H9 (cell line): ENCODE measurements at regions not wholly inside any gene's neighbourhood (a gene's known extent, or its start where the extent isn't known, plus 50 kb on each side); places are given as distances from the start of the nearest gene placed in this dataset.

ENCODE experiments used
- DNase-seq: peaks from one replicate; pipeline ENCODE4 v3.0.0-alpha.2; 2017
- H2AFZ ChIP-seq: one replicate; pipeline ENCODE4 v1.6.1; 2013; ENCODE audit warnings: mild to moderate bottlenecking, low read length, control low read depth, moderate library complexity
- H2AK5ac ChIP-seq: 2 replicates; pipeline ENCODE4 v1.6.1; 2013; ENCODE audit warnings: low read length, control low read depth, mixed read lengths; ENCODE audit not compliant: insufficient read length
- H2BK120ac ChIP-seq: one replicate; pipeline ENCODE4 v1.6.1; 2013; ENCODE audit warnings: low read depth, mild to moderate bottlenecking, low read length, control low read depth, inconsistent platforms; ENCODE audit not compliant: poor library complexity, severe bottlenecking
- H2BK12ac ChIP-seq: 2 replicates; pipeline ENCODE4 v1.6.1; 2013; ENCODE audit warnings: low read length, control low read depth, mixed read lengths, low read depth; ENCODE audit not compliant: insufficient read length
- H2BK15ac ChIP-seq: 2 replicates; pipeline ENCODE4 v1.6.1; 2013; ENCODE audit warnings: low read depth, low read length, control low read depth
- H2BK20ac ChIP-seq: one replicate; pipeline ENCODE4 v1.6.1; 2013; ENCODE audit warnings: low read depth, mild to moderate bottlenecking, low read length, control low read depth, inconsistent platforms; ENCODE audit not compliant: poor library complexity, severe bottlenecking
- H2BK5ac ChIP-seq: 2 replicates; pipeline ENCODE4 v1.6.1; 2013; ENCODE audit warnings: low read length, control low read depth, mixed read lengths; ENCODE audit not compliant: insufficient read length
- H3K14ac ChIP-seq: 2 replicates; pipeline ENCODE4 v1.6.1; 2013; ENCODE audit warnings: low read length, control low read depth; ENCODE audit not compliant: insufficient read depth
- H3K18ac ChIP-seq: 2 replicates; pipeline ENCODE4 v1.6.1; 2013; ENCODE audit warnings: low read depth, mild to moderate bottlenecking, mixed read lengths, low read length, control low read depth; ENCODE audit not compliant: insufficient read length
- H3K23ac ChIP-seq: 2 replicates; pipeline ENCODE4 v1.6.1; 2013; ENCODE audit warnings: low read length, control low read depth, mixed read lengths, low read depth; ENCODE audit not compliant: insufficient read length
- H3K23me2 ChIP-seq: 2 replicates; pipeline ENCODE4 v1.6.1; 2013; ENCODE audit warnings: low read depth, mild to moderate bottlenecking, mixed read lengths, low read length, control low read depth; ENCODE audit not compliant: insufficient read length, poor library complexity, severe bottlenecking
- H3K27ac ChIP-seq: 2 replicates; pipeline ENCODE4 v1.5.1; 2013; ENCODE audit warnings: low read length, control low read depth, mixed read lengths, low read depth; ENCODE audit not compliant: insufficient read length
- H3K27me3 ChIP-seq: 2 replicates; pipeline ENCODE4 v1.6.1; 2013; ENCODE audit warnings: low read length, control low read depth, inconsistent platforms; ENCODE audit not compliant: insufficient read depth
- H3K4ac ChIP-seq: 2 replicates; pipeline ENCODE4 v1.6.1; 2013; ENCODE audit warnings: low read depth, mild to moderate bottlenecking, control low read depth, inconsistent platforms, low read length, moderate library complexity
- H3K4me1 ChIP-seq: 2 replicates; pipeline ENCODE4 v1.6.1; 2013; ENCODE audit warnings: low read length, control low read depth, inconsistent platforms; ENCODE audit not compliant: insufficient read depth
- H3K4me2 ChIP-seq: 2 replicates; pipeline ENCODE4 v1.6.1; 2013; ENCODE audit warnings: low read length, control low read depth, mixed read lengths; ENCODE audit not compliant: insufficient read length, insufficient read depth
- H3K56ac ChIP-seq: 2 replicates; pipeline ENCODE4 v1.6.1; 2013; ENCODE audit warnings: low read depth, mild to moderate bottlenecking, mixed read lengths, low read length, control low read depth; ENCODE audit not compliant: insufficient read length
- H3K79me1 ChIP-seq: 2 replicates; pipeline ENCODE4 v1.6.1; 2013; ENCODE audit warnings: low read depth, mild to moderate bottlenecking, moderate library complexity, low read length, control low read depth, inconsistent platforms; ENCODE audit not compliant: insufficient read depth, poor library complexity, severe bottlenecking
- H3K79me2 ChIP-seq: 2 replicates; pipeline ENCODE4 v1.6.1; 2013; ENCODE audit warnings: low read length, control low read depth, inconsistent platforms; ENCODE audit not compliant: insufficient read depth
- H3K9ac ChIP-seq: 2 replicates; pipeline ENCODE4 v1.6.1; 2013; ENCODE audit warnings: low read length, control low read depth, mixed read lengths; ENCODE audit not compliant: insufficient read length; ENCODE audit errors: extremely low read depth
- H3K9me3 ChIP-seq: one replicate; pipeline ENCODE4 v1.6.1; 2013; ENCODE audit warnings: low read depth, low read length, inconsistent platforms; ENCODE audit not compliant: control insufficient read depth
- H3T11ph ChIP-seq: one replicate; pipeline ENCODE4 v1.6.1; 2013; ENCODE audit warnings: mild to moderate bottlenecking, low read length, control low read depth, inconsistent platforms
- H4K20me1 ChIP-seq: one replicate; pipeline ENCODE4 v1.6.1; 2013; ENCODE audit not compliant: control insufficient read depth, insufficient read length, insufficient read depth
- H4K5ac ChIP-seq: 2 replicates; pipeline ENCODE4 v1.6.1; 2013; ENCODE audit warnings: low read depth, mild to moderate bottlenecking, mixed read lengths, low read length, control low read depth; ENCODE audit not compliant: insufficient read length
- H4K8ac ChIP-seq: replicated peaks from 2 replicates; pipeline ENCODE4 v1.6.1; 2013; ENCODE audit warnings: low read length, control low read depth, mixed read lengths, low read depth; ENCODE audit not compliant: insufficient read length
- H4K91ac ChIP-seq: 2 replicates; pipeline ENCODE4 v1.6.1; 2013; ENCODE audit warnings: low read depth, mild to moderate bottlenecking, moderate library complexity, mixed read lengths, low read length, control low read depth; ENCODE audit not compliant: insufficient read length
- H3K27ac Mint-ChIP-seq, 3 experiments: 2 replicates in 2 of 3; 3 replicates in 1 of 3; pipeline ENCODE4 v1.8.0; 2020 to 2021; ENCODE audit warnings: mixed read lengths in 3 of 3, mild to moderate bottlenecking in 1 of 3, moderate library complexity in 1 of 3
- H3K27me3 Mint-ChIP-seq: 2 replicates; pipeline ENCODE4 v1.8.0; 2021; ENCODE audit warnings: low read depth, mild to moderate bottlenecking, moderate library complexity, mixed read lengths
- H3K36me3 Mint-ChIP-seq, 3 experiments: 2 replicates in 2 of 3; 3 replicates in 1 of 3; pipeline ENCODE4 v1.8.0; 2020 to 2021; ENCODE audit warnings: low read depth in 3 of 3, mixed read lengths in 3 of 3; ENCODE audit not compliant: insufficient read depth in 1 of 3
- H3K4me1 Mint-ChIP-seq, 2 experiments: 2 replicates each; pipeline ENCODE4 v1.8.0; 2020; ENCODE audit warnings: mixed read lengths in 2 of 2
- H3K4me3 Mint-ChIP-seq, 2 experiments: 2 replicates in 1 of 2; 3 replicates in 1 of 2; pipeline ENCODE4 v1.8.0; 2020 to 2021; ENCODE audit warnings: mild to moderate bottlenecking in 2 of 2, mixed read lengths in 2 of 2, moderate library complexity in 1 of 2
- H3K9me3 Mint-ChIP-seq, 2 experiments: 2 replicates in 1 of 2; 3 replicates in 1 of 2; pipeline ENCODE4 v1.8.0; 2020; ENCODE audit warnings: mild to moderate bottlenecking in 2 of 2, mixed read lengths in 2 of 2, moderate library complexity in 1 of 2
- WGBS: extraction: QIAGEN DNeasy Blood & Tissue Kit; methylation state at CpG from one replicate; pipeline ENCODE4 v1.1.7; 2013; ENCODE audit warnings: missing lambda C conversion rate, low lambda C conversion rate, mixed read lengths; ENCODE audit not compliant: insufficient read length; ENCODE audit errors: extremely low coverage; 5-methylcytosine and 5-hydroxymethylcytosine counted together
- TF ChIP-seq, protein P1 (sequence below): fragments of 200-600 bp; sonication (generic); conservative IDR thresholded peaks from 3 replicates; pipeline ENCODE4 v1.8.0; 2021; ENCODE audit warnings: antibody characterized with exemption, mild to moderate bottlenecking

DNA sequence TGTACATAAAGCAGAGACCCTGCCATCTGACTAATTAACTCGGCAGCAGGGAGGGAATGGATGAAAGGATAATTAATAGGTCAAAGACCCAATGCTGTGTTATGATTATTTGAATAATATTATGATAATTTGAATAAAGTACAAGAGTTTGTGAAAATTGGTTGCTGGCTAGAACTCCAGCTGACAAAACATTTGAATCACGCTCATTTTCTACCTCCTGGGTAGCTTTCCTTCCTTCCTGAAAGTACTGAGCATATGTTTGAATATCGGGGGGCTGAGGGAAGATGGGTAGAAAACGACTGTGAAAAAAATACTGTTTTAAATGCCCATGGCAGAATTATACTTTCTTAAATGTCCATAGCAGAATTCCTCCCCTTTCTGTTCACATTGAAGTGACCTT, 243.6 kb upstream of the RBMS1 start:
- no peaks in the 10 kb centered on the region for H3K27me3 ChIP-seq
- no peak overlapping the region for H2AFZ ChIP-seq
- DNase-seq = no peak
- no peak overlapping the region for H3K14ac ChIP-seq
- no peak overlapping the region for H2BK5ac ChIP-seq
- no peak overlapping the region for H4K8ac ChIP-seq
- no peak overlapping the region for H2BK120ac ChIP-seq
- H3K23ac ChIP-seq = no peak overlapping the region
- H4K91ac ChIP-seq = no peak overlapping the region
- Mint-ChIP-seq H3K27ac (no peak overlapping the region; a peak in 1 of 7 replicates), H3K36me3 (peaks cover 0 to 14% (median 6%) of the 10 kb centered on the region in 3 experiments; a peak in 4 of 7 replicates), H3K4me3 (no peak overlapping the region), H3K27me3 (no peaks in the 10 kb centered on the region), H3K4me1 (peaks cover 16 to 20% of the 10 kb centered on the region in 2 experiments), H3K9me3 (no peaks in the 10 kb centered on the region)
- no peaks in the 10 kb centered on the region for H3K79me1 ChIP-seq
- H3K9ac ChIP-seq = no peak overlapping the region
- no peak overlapping the region for H2BK12ac ChIP-seq
- H4K20me1 ChIP-seq = no peaks in the 10 kb centered on the region
- no peak overlapping the region for H4K5ac ChIP-seq
- no peak overlapping the region for H3K18ac ChIP-seq
- no peaks in the 10 kb centered on the region for H3K79me2 ChIP-seq
- TF ChIP-seq, protein P1, sequence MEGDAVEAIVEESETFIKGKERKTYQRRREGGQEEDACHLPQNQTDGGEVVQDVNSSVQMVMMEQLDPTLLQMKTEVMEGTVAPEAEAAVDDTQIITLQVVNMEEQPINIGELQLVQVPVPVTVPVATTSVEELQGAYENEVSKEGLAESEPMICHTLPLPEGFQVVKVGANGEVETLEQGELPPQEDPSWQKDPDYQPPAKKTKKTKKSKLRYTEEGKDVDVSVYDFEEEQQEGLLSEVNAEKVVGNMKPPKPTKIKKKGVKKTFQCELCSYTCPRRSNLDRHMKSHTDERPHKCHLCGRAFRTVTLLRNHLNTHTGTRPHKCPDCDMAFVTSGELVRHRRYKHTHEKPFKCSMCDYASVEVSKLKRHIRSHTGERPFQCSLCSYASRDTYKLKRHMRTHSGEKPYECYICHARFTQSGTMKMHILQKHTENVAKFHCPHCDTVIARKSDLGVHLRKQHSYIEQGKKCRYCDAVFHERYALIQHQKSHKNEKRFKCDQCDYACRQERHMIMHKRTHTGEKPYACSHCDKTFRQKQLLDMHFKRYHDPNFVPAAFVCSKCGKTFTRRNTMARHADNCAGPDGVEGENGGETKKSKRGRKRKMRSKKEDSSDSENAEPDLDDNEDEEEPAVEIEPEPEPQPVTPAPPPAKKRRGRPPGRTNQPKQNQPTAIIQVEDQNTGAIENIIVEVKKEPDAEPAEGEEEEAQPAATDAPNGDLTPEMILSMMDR = no peak
- no peak overlapping the region for H3K27ac ChIP-seq
- no CpG with 5 or more reads among the region's 4 CpGs for WGBS
- no peak overlapping the region for H3K4me2 ChIP-seq
- H3T11ph ChIP-seq = no peak overlapping the region
- H3K4me1 ChIP-seq = peaks cover 5% of the 10 kb centered on the region; the same call in 1 of the 2 replicates
- H3K23me2 ChIP-seq = no peaks in the 10 kb centered on the region
- H2AK5ac ChIP-seq = no peak overlapping the region
- H3K4ac ChIP-seq = no peak overlapping the region
- H2BK15ac ChIP-seq = no peak overlapping the region
- no peak overlapping the region for H2BK20ac ChIP-seq
- no peak overlapping the region for H3K56ac ChIP-seq
- no peaks in the 10 kb centered on the region for H3K9me3 ChIP-seq
